ENCODE measurements at regions not wholly inside any gene's neighbourhood (a gene's known extent, or its start where the extent isn't known, plus 50 kb on each side); places are given as distances from the start of the nearest gene placed in this dataset.

GRCh38 chr2:118696786-118697465 lies 150.5 kb downstream of the EN1 start:
- DNase-seq, result no peak

GRCh38 chr2:118693287-118693822 lies 154.1 kb downstream of the EN1 start:
- DNase-seq, result no peak

- DNase-seq, result no peak
These were observed 157.6 kb downstream of the EN1 start for GRCh38 chr2:118689874-118690273.

GRCh38 chr2:118689456-118689855 lies 158.0 kb downstream of the EN1 start:
- DNase-seq, result no peak

GRCh38 chr2:118689033-118689432 lies 158.4 kb downstream of the EN1 start:
- DNase-seq, result no peak

GRCh38 chr2:118687698-118688097 lies 159.8 kb downstream of the EN1 start:
- no peak for DNase-seq

GRCh38 chr2:118687192-118687591 lies 160.3 kb downstream of the EN1 start:
- no peak for DNase-seq

GRCh38 chr2:118686346-118686745 lies 161.1 kb downstream of the EN1 start:
- DNase-seq, result no peak

- no peak for DNase-seq
These were observed 164.0 kb downstream of the EN1 start for GRCh38 chr2:118683460-118683859.

GRCh38 chr2:118678985-118679384 lies 168.5 kb downstream of the EN1 start:
- no peak for DNase-seq

- DNase-seq, result no peak
These were observed 169.9 kb downstream of the EN1 start for GRCh38 chr2:118677546-118677945.

- no peak for DNase-seq
These were observed 171.9 kb downstream of the EN1 start for GRCh38 chr2:118675531-118675930.

- DNase-seq, result no peak
These were observed 174.8 kb downstream of the EN1 start for GRCh38 chr2:118672571-118673158.

GRCh38 chr2:118671701-118672454 lies 175.6 kb downstream of the EN1 start:
- DNase-seq, result no peak

- DNase-seq, result no peak
These were observed 176.6 kb downstream of the EN1 start for GRCh38 chr2:118670838-118671237.

- no peak for DNase-seq
These were observed 177.2 kb downstream of the EN1 start for GRCh38 chr2:118670276-118670675.

- DNase-seq, result no peak
These were observed 177.8 kb downstream of the EN1 start for GRCh38 chr2:118669654-118670053.

- no peak for DNase-seq
These were observed 178.7 kb downstream of the EN1 start for GRCh38 chr2:118668431-118669424.

- no peak for DNase-seq
These were observed 179.5 kb downstream of the EN1 start for GRCh38 chr2:118667964-118668363.

- no peak for DNase-seq
These were observed 180.1 kb downstream of the EN1 start for GRCh38 chr2:118667348-118667747.

- DNase-seq, result no peak
These were observed 181.5 kb downstream of the EN1 start for GRCh38 chr2:118665784-118666529.

GRCh38 chr2:118661179-118661578 lies 186.3 kb downstream of the EN1 start:
- DNase-seq, result no peak

All from activated CD8-positive, alpha-beta memory T cell treated with anti-CD3 and anti-CD28 coated beads, Interleukin-2, amount 50 U/mL, for 4 hours (primary cell).